HCT116 (cell line): ENCODE measurements at regions not wholly inside any gene's neighbourhood (a gene's known extent, or its start where the extent isn't known, plus 50 kb on each side); places are given as distances from the start of the nearest gene placed in this dataset.

Source experiments
- ATAC-seq: fragments of 200-7000 bp; cut with Tn5 transposase; 2 replicates; pipeline ENCODE4 v1.9.1; 2020; ENCODE audit warnings: mild to moderate bottlenecking, moderate library complexity
- BruUV-seq: library from RNA; stranded (reverse); fragments of 400-500 nt; replicated peaks from 2 replicates; lab custom pipeline; 2021; lab: Mats Ljungman, UMichigan
- CTCF ChIA-PET: fragments of 300-600 bp; sonication (Branson Sonifier 250); formaldehyde crosslinking; loops from one replicate; lab custom pipeline; 2021; ENCODE audit warnings: antibody characterized with exemption; lab: Charles Lee
- POLR2A ChIA-PET: fragments of 300-600, 350-600 bp; sonication (Branson Sonifier 250); formaldehyde crosslinking; loops from one replicate; lab custom pipeline; 2021; ENCODE audit warnings: antibody characterized with exemption; lab: Charles Lee
- RAD21 ChIA-PET, 2 experiments: fragments of 300-600 bp; sonication (Branson Sonifier 250); formaldehyde crosslinking; loops; one replicate each; lab custom pipeline; 2023; ENCODE audit warnings: low total read pairs in 2 of 2; ENCODE audit not compliant: uncharacterized antibody in 2 of 2, unreplicated experiment in 2 of 2, low non-redundant PET in 1 of 2; lab: Charles Lee
- DNase-seq: peaks from one replicate; pipeline ENCODE4 v3.0.0-alpha.2; 2010; ENCODE audit warnings: low read depth, low spot score
- H2AFZ ChIP-seq: fragments of 200-600 bp; shearing (Covaris generic), sonication (generic); 2 replicates; pipeline ENCODE4 v1.6.1; 2017; ENCODE audit warnings: low read depth, mixed run types, mixed read lengths, antibody characterized with exemption, low read length; ENCODE audit not compliant: poor library complexity, severe bottlenecking
- H3K27ac ChIP-seq: 2 replicates; pipeline ENCODE4 v1.5.1; 2012; ENCODE audit warnings: low read depth, low read length
- H3K27me3 ChIP-seq: fragments of 200-600 bp; sonication (generic); 2 replicates; pipeline ENCODE4 v1.6.1; 2016; ENCODE audit warnings: mixed run types, low read length, mixed read lengths; ENCODE audit not compliant: insufficient read depth
- H3K36me3 ChIP-seq, 2 experiments: fragments of 200-500 bp in 1 of 2; fragments of 200-600 bp in 1 of 2; sonication (Bioruptor generic) in 1 of 2; sonication (generic) in 1 of 2; 2 replicates each; pipeline versions ENCODE4 v1.5.1 to v1.6.1; 2014 to 2016; ENCODE audit warnings: low read length in 2 of 2, inconsistent platforms in 1 of 2, mixed read lengths in 1 of 2, mixed run types in 1 of 2; ENCODE audit not compliant: insufficient read depth in 2 of 2, control insufficient read depth in 1 of 2
- H3K4me1 ChIP-seq, 2 experiments: fragments of 200-600 bp in 1 of 2; sonication (generic) in 1 of 2; 2 replicates each; pipeline versions ENCODE4 v1.5.1 to v1.6.1; 2012 to 2017; ENCODE audit warnings: low read length in 2 of 2, inconsistent platforms in 1 of 2, mild to moderate bottlenecking in 1 of 2, mixed read lengths in 1 of 2, mixed run types in 1 of 2, moderate library complexity in 1 of 2; ENCODE audit not compliant: insufficient read depth in 2 of 2, control insufficient read depth in 1 of 2
- H3K4me2 ChIP-seq: fragments of 200-600 bp; sonication (generic); 2 replicates; pipeline ENCODE4 v1.6.1; 2017; ENCODE audit warnings: mixed run types, low read length, mixed read lengths
- H3K4me3 ChIP-seq, 2 experiments: fragments of 200-600 bp in 1 of 2; sonication (generic) in 1 of 2; replicated peaks in 1 of 2; 2 replicates each; pipeline ENCODE4 v1.5.1; 2011 to 2016; ENCODE audit warnings: low read length in 2 of 2, control low read depth in 1 of 2, low read depth in 1 of 2, mild to moderate bottlenecking in 1 of 2, mixed read lengths in 1 of 2, mixed run types in 1 of 2
- H3K79me2 ChIP-seq: fragments of 200-600 bp; sonication (generic); 2 replicates; pipeline ENCODE4 v1.6.1; 2017; ENCODE audit warnings: mild to moderate bottlenecking, mixed run types, low read length, moderate library complexity, mixed read lengths; ENCODE audit not compliant: insufficient read depth
- H3K9ac ChIP-seq: fragments of 200-600 bp; sonication (generic); 2 replicates; pipeline ENCODE4 v1.6.1; 2016; ENCODE audit warnings: low read length, mixed read lengths
- H3K9me2 ChIP-seq: fragments of 200-600 bp; sonication (generic), shearing (Covaris generic); 2 replicates; pipeline ENCODE4 v1.6.1; 2017; ENCODE audit warnings: mixed run types, mild to moderate bottlenecking, moderate library complexity; ENCODE audit not compliant: insufficient read depth
- H3K9me3 ChIP-seq, 2 experiments: fragments of 200-500 bp in 1 of 2; fragments of 200-600 bp in 1 of 2; sonication (Bioruptor generic) in 1 of 2; sonication (generic) in 1 of 2; 2 replicates each; pipeline ENCODE4 v1.6.1; 2014 to 2017; ENCODE audit warnings: low read length in 2 of 2, mixed read lengths in 2 of 2, inconsistent platforms in 1 of 2, low read depth in 1 of 2, mild to moderate bottlenecking in 1 of 2, mixed run types in 1 of 2, moderate library complexity in 1 of 2; ENCODE audit not compliant: control insufficient read depth in 1 of 2, insufficient read depth in 1 of 2
- H4K20me1 ChIP-seq: fragments of 200-600 bp; sonication (generic), shearing (Covaris generic); 2 replicates; pipeline ENCODE4 v1.6.1; 2017; ENCODE audit warnings: mixed run types, mild to moderate bottlenecking, moderate library complexity; ENCODE audit not compliant: insufficient read depth
- CBX3 ChIP-seq: IDR thresholded peaks from 2 replicates; pipeline ENCODE4 v1.6.1; 2012; ENCODE audit warnings: low read depth
- CEBPB ChIP-seq: IDR thresholded peaks from 2 replicates; pipeline ENCODE4 v1.6.1; 2012; ENCODE audit warnings: low read depth
- ELF1 ChIP-seq: IDR thresholded peaks from 2 replicates; pipeline ENCODE4 v1.6.1; 2012; ENCODE audit warnings: low read depth, borderline replicate concordance
- EZH2 ChIP-seq: fragments of 200-600 bp; sonication (generic); IDR thresholded peaks from 2 replicates; pipeline ENCODE4 v1.6.1; 2017; ENCODE audit warnings: antibody characterized with exemption, mixed run types
- EZH2phosphoT487 ChIP-seq: fragments of 200-600 bp; IDR thresholded peaks from 2 replicates; pipeline ENCODE4 v1.6.1; 2018; ENCODE audit warnings: antibody characterized with exemption, borderline replicate concordance
- FOSL1 ChIP-seq: IDR thresholded peaks from 2 replicates; pipeline ENCODE4 v1.6.1; 2012; ENCODE audit warnings: low read depth
- JUND ChIP-seq: IDR thresholded peaks from 2 replicates; pipeline ENCODE4 v1.6.1; 2012
- POLR2A ChIP-seq: IDR thresholded peaks from 2 replicates; pipeline ENCODE4 v1.7.0; 2011; ENCODE audit warnings: borderline replicate concordance; ENCODE audit not compliant: insufficient read depth, insufficient read length; ENCODE audit errors: extremely low read depth
- POLR2AphosphoS5 ChIP-seq: IDR thresholded peaks from 2 replicates; pipeline ENCODE4 v1.6.1; 2011; ENCODE audit warnings: mild to moderate bottlenecking, low read depth, low read length, moderate library complexity
- SIN3A ChIP-seq: IDR thresholded peaks from 2 replicates; pipeline ENCODE4 v1.6.1; 2012; ENCODE audit warnings: low read depth
- SP1 ChIP-seq: IDR thresholded peaks from 2 replicates; pipeline ENCODE4 v1.6.1; 2012; ENCODE audit warnings: low read depth
- SRF ChIP-seq: IDR thresholded peaks from 2 replicates; pipeline ENCODE4 v1.6.1; 2012; ENCODE audit warnings: low read depth
- ZFX ChIP-seq: fragments of 450-650 bp; IDR thresholded peaks from 2 replicates; pipeline ENCODE4 v1.6.1; 2017
- ZNF274 ChIP-seq: fragments of 200-500 bp; sonication (Bioruptor generic); IDR thresholded peaks from 2 replicates; pipeline ENCODE4 v1.6.1; 2014; ENCODE audit warnings: mild to moderate bottlenecking, low read depth, low read length, inconsistent platforms
- intact Hi-C: fragments of 100-400 bp; cut with micrococcal nuclease; formaldehyde crosslinking; loops from 2 replicates; pipeline ENCODE4 v1.10.0; 2022
- TF ChIP-seq, protein P1 (sequence below), 3 experiments: fragments of 200-600 bp in 1 of 3; sonication (generic) in 1 of 3; IDR thresholded peaks in 2 of 3; conservative IDR thresholded peaks in 1 of 3; 2 replicates each; pipeline ENCODE4 v1.5.1; 2012 to 2017; ENCODE audit warnings: low read depth in 2 of 3, low read length in 2 of 3, antibody characterized with exemption in 1 of 3, borderline replicate concordance in 1 of 3, control low read depth in 1 of 3, mild to moderate bottlenecking in 1 of 3, mixed read lengths in 1 of 3, mixed run types in 1 of 3, moderate library complexity in 1 of 3; ENCODE audit not compliant: insufficient read depth in 1 of 3
- TF ChIP-seq, protein P2 (sequence below): IDR thresholded peaks from 2 replicates; pipeline ENCODE4 v1.6.1; 2012; ENCODE audit warnings: low read depth
- TF ChIP-seq, protein P3 (sequence below): IDR thresholded peaks from 2 replicates; pipeline ENCODE4 v1.6.1; 2012
- TF ChIP-seq, protein P4 (sequence below): IDR thresholded peaks from 2 replicates; pipeline ENCODE4 v1.6.1; 2011; ENCODE audit warnings: mild to moderate bottlenecking, low read length, moderate library complexity; ENCODE audit not compliant: insufficient replicate concordance; ENCODE audit errors: extremely low read depth
- TF ChIP-seq, protein P5 (sequence below): IDR thresholded peaks from 2 replicates; pipeline ENCODE4 v1.6.1; 2012

DNA sequence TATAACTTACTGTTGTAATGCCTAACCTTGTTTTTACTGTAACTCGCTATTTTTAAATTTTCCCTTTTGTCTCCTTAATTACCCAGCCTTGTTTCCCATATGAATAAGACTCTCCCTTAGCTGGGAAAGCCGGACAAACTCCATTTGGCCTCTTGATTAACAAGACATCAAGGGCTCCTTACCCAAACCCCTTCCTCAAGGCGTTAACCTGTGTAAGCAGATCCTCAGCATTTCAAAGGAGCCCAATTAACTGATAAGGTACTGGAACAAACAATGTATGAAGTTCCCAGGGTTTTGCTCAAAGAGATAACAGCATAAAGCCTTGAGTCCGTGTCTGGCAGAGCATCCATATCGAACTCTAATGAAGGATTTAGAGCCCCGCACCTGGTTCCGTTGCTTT is 66.0 kb upstream of the SIMC1 start:
- RAD21 ChIA-PET = no interaction called here

More for the DNA sequence above, 66.0 kb upstream of the SIMC1 start:
- no peak for DNase-seq
- Histone ChIP-seq H4K20me1 (no peaks in the 10 kb centered on the region), H3K27me3 (peaks cover 12% of the 10 kb centered on the region; the same call in 1 of the 2 replicates), H3K9me2 (no peaks in the 10 kb centered on the region), H3K4me2 (no peak overlapping the region), H3K4me1 (no peaks in the 10 kb centered on the region), H3K27ac (no peak overlapping the region), H3K36me3 (no peaks in the 10 kb centered on the region), H3K79me2 (no peaks in the 10 kb centered on the region), H3K9ac (no peak overlapping the region), H3K4me3 (no peak overlapping the region), H2AFZ (no peak overlapping the region), H3K9me3 (no peaks in the 10 kb centered on the region)
- ChIA-PET POLR2A (no interaction called here), CTCF (no interaction called here)
- TF ChIP-seq ZNF274 = no peak
- TF ChIP-seq, protein P1, sequence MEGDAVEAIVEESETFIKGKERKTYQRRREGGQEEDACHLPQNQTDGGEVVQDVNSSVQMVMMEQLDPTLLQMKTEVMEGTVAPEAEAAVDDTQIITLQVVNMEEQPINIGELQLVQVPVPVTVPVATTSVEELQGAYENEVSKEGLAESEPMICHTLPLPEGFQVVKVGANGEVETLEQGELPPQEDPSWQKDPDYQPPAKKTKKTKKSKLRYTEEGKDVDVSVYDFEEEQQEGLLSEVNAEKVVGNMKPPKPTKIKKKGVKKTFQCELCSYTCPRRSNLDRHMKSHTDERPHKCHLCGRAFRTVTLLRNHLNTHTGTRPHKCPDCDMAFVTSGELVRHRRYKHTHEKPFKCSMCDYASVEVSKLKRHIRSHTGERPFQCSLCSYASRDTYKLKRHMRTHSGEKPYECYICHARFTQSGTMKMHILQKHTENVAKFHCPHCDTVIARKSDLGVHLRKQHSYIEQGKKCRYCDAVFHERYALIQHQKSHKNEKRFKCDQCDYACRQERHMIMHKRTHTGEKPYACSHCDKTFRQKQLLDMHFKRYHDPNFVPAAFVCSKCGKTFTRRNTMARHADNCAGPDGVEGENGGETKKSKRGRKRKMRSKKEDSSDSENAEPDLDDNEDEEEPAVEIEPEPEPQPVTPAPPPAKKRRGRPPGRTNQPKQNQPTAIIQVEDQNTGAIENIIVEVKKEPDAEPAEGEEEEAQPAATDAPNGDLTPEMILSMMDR (IDR thresholded peaks at IDR 0.05 in 2 of 3, conservative IDR thresholded peaks at IDR 0.05 in 1 of 3; ENCODE audit: borderline replicate concordance in 1 of 3, insufficient read depth in 1 of 3, low read depth in 2 of 3, low read length in 2 of 3) = no peak
- TF ChIP-seq POLR2A = no peak
- no peak for TF ChIP-seq EZH2phosphoT487
- no peak for TF ChIP-seq JUND
- TF ChIP-seq, protein P2, sequence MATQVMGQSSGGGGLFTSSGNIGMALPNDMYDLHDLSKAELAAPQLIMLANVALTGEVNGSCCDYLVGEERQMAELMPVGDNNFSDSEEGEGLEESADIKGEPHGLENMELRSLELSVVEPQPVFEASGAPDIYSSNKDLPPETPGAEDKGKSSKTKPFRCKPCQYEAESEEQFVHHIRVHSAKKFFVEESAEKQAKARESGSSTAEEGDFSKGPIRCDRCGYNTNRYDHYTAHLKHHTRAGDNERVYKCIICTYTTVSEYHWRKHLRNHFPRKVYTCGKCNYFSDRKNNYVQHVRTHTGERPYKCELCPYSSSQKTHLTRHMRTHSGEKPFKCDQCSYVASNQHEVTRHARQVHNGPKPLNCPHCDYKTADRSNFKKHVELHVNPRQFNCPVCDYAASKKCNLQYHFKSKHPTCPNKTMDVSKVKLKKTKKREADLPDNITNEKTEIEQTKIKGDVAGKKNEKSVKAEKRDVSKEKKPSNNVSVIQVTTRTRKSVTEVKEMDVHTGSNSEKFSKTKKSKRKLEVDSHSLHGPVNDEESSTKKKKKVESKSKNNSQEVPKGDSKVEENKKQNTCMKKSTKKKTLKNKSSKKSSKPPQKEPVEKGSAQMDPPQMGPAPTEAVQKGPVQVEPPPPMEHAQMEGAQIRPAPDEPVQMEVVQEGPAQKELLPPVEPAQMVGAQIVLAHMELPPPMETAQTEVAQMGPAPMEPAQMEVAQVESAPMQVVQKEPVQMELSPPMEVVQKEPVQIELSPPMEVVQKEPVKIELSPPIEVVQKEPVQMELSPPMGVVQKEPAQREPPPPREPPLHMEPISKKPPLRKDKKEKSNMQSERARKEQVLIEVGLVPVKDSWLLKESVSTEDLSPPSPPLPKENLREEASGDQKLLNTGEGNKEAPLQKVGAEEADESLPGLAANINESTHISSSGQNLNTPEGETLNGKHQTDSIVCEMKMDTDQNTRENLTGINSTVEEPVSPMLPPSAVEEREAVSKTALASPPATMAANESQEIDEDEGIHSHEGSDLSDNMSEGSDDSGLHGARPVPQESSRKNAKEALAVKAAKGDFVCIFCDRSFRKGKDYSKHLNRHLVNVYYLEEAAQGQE = no peak
- TF ChIP-seq, protein P3, sequence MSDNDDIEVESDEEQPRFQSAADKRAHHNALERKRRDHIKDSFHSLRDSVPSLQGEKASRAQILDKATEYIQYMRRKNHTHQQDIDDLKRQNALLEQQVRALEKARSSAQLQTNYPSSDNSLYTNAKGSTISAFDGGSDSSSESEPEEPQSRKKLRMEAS = no peak
- no peak for TF ChIP-seq SP1
- TF ChIP-seq FOSL1 = no peak
- no peak for TF ChIP-seq ELF1
- no peak for TF ChIP-seq EZH2
- TF ChIP-seq POLR2AphosphoS5 = no peak
- TF ChIP-seq SIN3A = no peak
- TF ChIP-seq CEBPB = no peak
- no peak for TF ChIP-seq SRF
- TF ChIP-seq, protein P4, sequence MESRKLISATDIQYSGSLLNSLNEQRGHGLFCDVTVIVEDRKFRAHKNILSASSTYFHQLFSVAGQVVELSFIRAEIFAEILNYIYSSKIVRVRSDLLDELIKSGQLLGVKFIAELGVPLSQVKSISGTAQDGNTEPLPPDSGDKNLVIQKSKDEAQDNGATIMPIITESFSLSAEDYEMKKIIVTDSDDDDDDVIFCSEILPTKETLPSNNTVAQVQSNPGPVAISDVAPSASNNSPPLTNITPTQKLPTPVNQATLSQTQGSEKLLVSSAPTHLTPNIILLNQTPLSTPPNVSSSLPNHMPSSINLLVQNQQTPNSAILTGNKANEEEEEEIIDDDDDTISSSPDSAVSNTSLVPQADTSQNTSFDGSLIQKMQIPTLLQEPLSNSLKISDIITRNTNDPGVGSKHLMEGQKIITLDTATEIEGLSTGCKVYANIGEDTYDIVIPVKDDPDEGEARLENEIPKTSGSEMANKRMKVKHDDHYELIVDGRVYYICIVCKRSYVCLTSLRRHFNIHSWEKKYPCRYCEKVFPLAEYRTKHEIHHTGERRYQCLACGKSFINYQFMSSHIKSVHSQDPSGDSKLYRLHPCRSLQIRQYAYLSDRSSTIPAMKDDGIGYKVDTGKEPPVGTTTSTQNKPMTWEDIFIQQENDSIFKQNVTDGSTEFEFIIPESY = no peak
- TF ChIP-seq, protein P5, sequence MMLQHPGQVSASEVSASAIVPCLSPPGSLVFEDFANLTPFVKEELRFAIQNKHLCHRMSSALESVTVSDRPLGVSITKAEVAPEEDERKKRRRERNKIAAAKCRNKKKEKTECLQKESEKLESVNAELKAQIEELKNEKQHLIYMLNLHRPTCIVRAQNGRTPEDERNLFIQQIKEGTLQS = no peak
- no peak for TF ChIP-seq CBX3
- no peak for TF ChIP-seq ZFX
- no peak for ATAC-seq
- intact Hi-C loops = no loop called here
- no TSS peak for BruUV-seq
